ENCODE measurements at regions not wholly inside any gene's neighbourhood (a gene's known extent, or its start where the extent isn't known, plus 50 kb on each side); places are given as distances from the start of the nearest gene placed in this dataset.

- Histone ChIP-seq H3K27me3 (ENCODE audit: insufficient read depth, insufficient read length) (no peaks in the 10 kb centered on the region), H3K4me3 (ENCODE audit: insufficient read length, low read depth) (no peak overlapping the region), H3K9ac (ENCODE audit: insufficient read length, low read depth) (no peak overlapping the region), H3K4me1 (ENCODE audit: insufficient read depth, insufficient read length) (no peaks in the 10 kb centered on the region), H3K9me3 (ENCODE audit: insufficient read depth, low read length) (no peaks in the 10 kb centered on the region), H3K36me3 (ENCODE audit: insufficient read depth, insufficient read length, low read length) (no peaks in the 10 kb centered on the region)
- TF ChIP-seq YY1 (IDR thresholded peaks at IDR 0.05; ENCODE audit: insufficient read depth, insufficient read length) = no peak
- TF ChIP-seq ZNF274 (IDR thresholded peaks at IDR 0.05; ENCODE audit: low read depth, low read length) = no peak
- no peak for TF ChIP-seq SUZ12 (IDR thresholded peaks at IDR 0.05; ENCODE audit: extremely low read depth, insufficient read depth, insufficient read length)
- no peak for DNase-seq (ENCODE audit: low read depth, low spot score)
Observed at GRCh38 chr7:25407053-25407452, 178.8 kb upstream of the NPVF start.

- H3K9me3 ChIP-seq (ENCODE audit: insufficient read depth, low read length) = no peaks in the 10 kb centered on the region
- DNase-seq (ENCODE audit: low read depth, low spot score) = peak; percentile 57
- TF ChIP-seq YY1 (IDR thresholded peaks at IDR 0.05; ENCODE audit: insufficient read depth, insufficient read length) (no peak), SUZ12 (IDR thresholded peaks at IDR 0.05; ENCODE audit: extremely low read depth, insufficient read depth, insufficient read length) (no peak), ZNF274 (IDR thresholded peaks at IDR 0.05; ENCODE audit: low read depth, low read length) (no peak)
- H3K9ac ChIP-seq (ENCODE audit: insufficient read length, low read depth) = no peak overlapping the region
- no peak overlapping the region for H3K4me3 ChIP-seq (ENCODE audit: insufficient read length, low read depth)
- H3K4me1 ChIP-seq (ENCODE audit: insufficient read depth, insufficient read length) = no peaks in the 10 kb centered on the region
- no peaks in the 10 kb centered on the region for H3K36me3 ChIP-seq (ENCODE audit: insufficient read depth, insufficient read length, low read length)
- H3K27me3 ChIP-seq (ENCODE audit: insufficient read depth, insufficient read length) = no peaks in the 10 kb centered on the region
Observed at GRCh38 chr7:25408012-25408687, 179.9 kb upstream of the NPVF start.

- Histone ChIP-seq H3K27me3 (ENCODE audit: insufficient read depth, insufficient read length) (no peaks in the 10 kb centered on the region), H3K36me3 (ENCODE audit: insufficient read depth, insufficient read length, low read length) (no peaks in the 10 kb centered on the region), H3K4me3 (ENCODE audit: insufficient read length, low read depth) (no peak overlapping the region), H3K9ac (ENCODE audit: insufficient read length, low read depth) (no peak overlapping the region), H3K4me1 (ENCODE audit: insufficient read depth, insufficient read length) (no peaks in the 10 kb centered on the region), H3K9me3 (ENCODE audit: insufficient read depth, low read length) (no peaks in the 10 kb centered on the region)
- TF ChIP-seq ZNF274 (IDR thresholded peaks at IDR 0.05; ENCODE audit: low read depth, low read length) = no peak
- TF ChIP-seq SUZ12 (IDR thresholded peaks at IDR 0.05; ENCODE audit: extremely low read depth, insufficient read depth, insufficient read length) = no peak
- TF ChIP-seq YY1 (IDR thresholded peaks at IDR 0.05; ENCODE audit: insufficient read depth, insufficient read length) = no peak
- no peak for DNase-seq (ENCODE audit: low read depth, low spot score)
Observed at GRCh38 chr7:25408876-25409275, 180.6 kb upstream of the NPVF start.

GRCh38 chr7:25409897-25410636 lies 181.8 kb upstream of the NPVF start:
- TF ChIP-seq ZNF274 (IDR thresholded peaks at IDR 0.05; ENCODE audit: low read depth, low read length) (no peak), SUZ12 (IDR thresholded peaks at IDR 0.05; ENCODE audit: extremely low read depth, insufficient read depth, insufficient read length) (no peak), YY1 (IDR thresholded peaks at IDR 0.05; ENCODE audit: insufficient read depth, insufficient read length) (no peak)
- no peaks in the 10 kb centered on the region for H3K9me3 ChIP-seq (ENCODE audit: insufficient read depth, low read length)
- H3K27me3 ChIP-seq (ENCODE audit: insufficient read depth, insufficient read length) = no peaks in the 10 kb centered on the region
- no peaks in the 10 kb centered on the region for H3K4me1 ChIP-seq (ENCODE audit: insufficient read depth, insufficient read length)
- no peaks in the 10 kb centered on the region for H3K36me3 ChIP-seq (ENCODE audit: insufficient read depth, insufficient read length, low read length)
- H3K4me3 ChIP-seq (ENCODE audit: insufficient read length, low read depth) = no peak overlapping the region
- no peak overlapping the region for H3K9ac ChIP-seq (ENCODE audit: insufficient read length, low read depth)
- DNase-seq (ENCODE audit: low read depth, low spot score) = no peak

- no peaks in the 10 kb centered on the region for H3K36me3 ChIP-seq (ENCODE audit: insufficient read depth, insufficient read length, low read length)
- no peak overlapping the region for H3K4me3 ChIP-seq (ENCODE audit: insufficient read length, low read depth)
- no peaks in the 10 kb centered on the region for H3K27me3 ChIP-seq (ENCODE audit: insufficient read depth, insufficient read length)
- H3K9me3 ChIP-seq (ENCODE audit: insufficient read depth, low read length) = no peaks in the 10 kb centered on the region
- no peak for TF ChIP-seq SUZ12 (IDR thresholded peaks at IDR 0.05; ENCODE audit: extremely low read depth, insufficient read depth, insufficient read length)
- TF ChIP-seq YY1 (IDR thresholded peaks at IDR 0.05; ENCODE audit: insufficient read depth, insufficient read length) = no peak
- TF ChIP-seq ZNF274 (IDR thresholded peaks at IDR 0.05; ENCODE audit: low read depth, low read length) = no peak
- no peaks in the 10 kb centered on the region for H3K4me1 ChIP-seq (ENCODE audit: insufficient read depth, insufficient read length)
- no peak overlapping the region for H3K9ac ChIP-seq (ENCODE audit: insufficient read length, low read depth)
- DNase-seq (ENCODE audit: low read depth, low spot score) = no peak
Observed at GRCh38 chr7:25420771-25421170, 192.5 kb upstream of the NPVF start.

- TF ChIP-seq ZNF274 (IDR thresholded peaks at IDR 0.05; ENCODE audit: low read depth, low read length) (no peak), SUZ12 (IDR thresholded peaks at IDR 0.05; ENCODE audit: extremely low read depth, insufficient read depth, insufficient read length) (no peak), YY1 (IDR thresholded peaks at IDR 0.05; ENCODE audit: insufficient read depth, insufficient read length) (no peak)
- no peaks in the 10 kb centered on the region for H3K9me3 ChIP-seq (ENCODE audit: insufficient read depth, low read length)
- DNase-seq (ENCODE audit: low read depth, low spot score) = no peak
Observed at GRCh38 chr7:25424113-25424512, 195.8 kb upstream of the NPVF start.

GRCh38 chr7:25424855-25425254 lies 196.6 kb upstream of the NPVF start:
- TF ChIP-seq YY1 (IDR thresholded peaks at IDR 0.05; ENCODE audit: insufficient read depth, insufficient read length) (no peak), ZNF274 (IDR thresholded peaks at IDR 0.05; ENCODE audit: low read depth, low read length) (no peak), SUZ12 (IDR thresholded peaks at IDR 0.05; ENCODE audit: extremely low read depth, insufficient read depth, insufficient read length) (no peak)
- no peaks in the 10 kb centered on the region for H3K27me3 ChIP-seq (ENCODE audit: insufficient read depth, insufficient read length)
- H3K9me3 ChIP-seq (ENCODE audit: insufficient read depth, low read length) = no peaks in the 10 kb centered on the region
- H3K9ac ChIP-seq (ENCODE audit: insufficient read length, low read depth) = no peak overlapping the region
- no peaks in the 10 kb centered on the region for H3K4me1 ChIP-seq (ENCODE audit: insufficient read depth, insufficient read length)
- H3K36me3 ChIP-seq (ENCODE audit: insufficient read depth, insufficient read length, low read length) = no peaks in the 10 kb centered on the region
- DNase-seq (ENCODE audit: low read depth, low spot score) = no peak
- H3K4me3 ChIP-seq (ENCODE audit: insufficient read length, low read depth) = no peak overlapping the region

More at GRCh38 chr7:25424113-25424512, 195.8 kb upstream of the NPVF start:
- H3K9ac ChIP-seq (ENCODE audit: insufficient read length, low read depth) = no peak overlapping the region
- H3K36me3 ChIP-seq (ENCODE audit: insufficient read depth, insufficient read length, low read length) = no peaks in the 10 kb centered on the region
- H3K4me1 ChIP-seq (ENCODE audit: insufficient read depth, insufficient read length) = no peaks in the 10 kb centered on the region
- no peaks in the 10 kb centered on the region for H3K27me3 ChIP-seq (ENCODE audit: insufficient read depth, insufficient read length)
- no peak overlapping the region for H3K4me3 ChIP-seq (ENCODE audit: insufficient read length, low read depth)

Data from NT2/D1 (cell line).